D721Med (cell line): ENCODE measurements at regions not wholly inside any gene's neighbourhood (a gene's known extent, or its start where the extent isn't known, plus 50 kb on each side); places are given as distances from the start of the nearest gene placed in this dataset.
A peak's percentile ranks its signal among the peaks of the same experiment; 100 is the strongest.

Source experiments
- DNase-seq: peaks from one replicate; pipeline ENCODE4 v3.0.0; 2011; ENCODE audit warnings: low spot score; ENCODE audit not compliant: insufficient read length
- FAIRE-seq: peaks from 2 replicates; lab custom pipeline; 2011; peaks lifted over from hg19 to GRCh38; lab: Jason Lieb, UNC
- CTCF ChIP-seq: IDR thresholded peaks from 2 replicates; pipeline ENCODE4 v1.5.1; 2012; ENCODE audit warnings: mild to moderate bottlenecking, control low read depth; ENCODE audit not compliant: insufficient read depth; ENCODE audit errors: missing control alignments

- FAIRE-seq: no peak
- no peak for TF ChIP-seq CTCF
- DNase-seq: no peak
Measured at GRCh38 chr11:91394073-91394726, 830.4 kb upstream of the FAT3 start.

GRCh38 chr11:91382946-91383345 is 841.7 kb upstream of the FAT3 start:
- DNase-seq: no peak
- FAIRE-seq: no peak
- TF ChIP-seq CTCF: no peak

- no peak for DNase-seq
Measured at GRCh38 chr11:91374794-91375193, 849.8 kb upstream of the FAT3 start.

GRCh38 chr11:91373497-91373896 is 851.1 kb upstream of the FAT3 start:
- DNase-seq (no peak), FAIRE-seq (no peak)
- TF ChIP-seq CTCF: no peak

More at GRCh38 chr11:91374794-91375193, 849.8 kb upstream of the FAT3 start:
- FAIRE-seq: no peak
- no peak for TF ChIP-seq CTCF

GRCh38 chr11:91366816-91367215 is 857.8 kb upstream of the FAT3 start:
- FAIRE-seq (no peak), DNase-seq (no peak)
- TF ChIP-seq CTCF: no peak

- no peak for TF ChIP-seq CTCF
- DNase-seq: no peak
- no peak for FAIRE-seq
Measured at GRCh38 chr11:91365986-91366585, 858.5 kb upstream of the FAT3 start.

GRCh38 chr11:91350931-91351330 is 873.7 kb upstream of the FAT3 start:
- no peak for DNase-seq
- FAIRE-seq: peak; percentile 25
- TF ChIP-seq CTCF: no peak
